22Rv1 (cell line): ENCODE measurements at regions not wholly inside any gene's neighbourhood (a gene's known extent, or its start where the extent isn't known, plus 50 kb on each side); places are given as distances from the start of the nearest gene placed in this dataset.

Source experiments
- H3K27ac ChIP-seq: fragments of 450-650 bp; 2 replicates; pipeline ENCODE4 v1.5.1; 2017
- ZFX ChIP-seq: fragments of 450-650 bp; IDR thresholded peaks from 2 replicates; pipeline ENCODE4 v1.6.1; 2017; ENCODE audit warnings: antibody characterized with exemption, borderline replicate concordance
- TF ChIP-seq, protein P1 (sequence below): fragments of 450-650 bp; IDR thresholded peaks from 2 replicates; pipeline ENCODE4 v1.5.1; 2017; ENCODE audit warnings: mild to moderate bottlenecking

DNA sequence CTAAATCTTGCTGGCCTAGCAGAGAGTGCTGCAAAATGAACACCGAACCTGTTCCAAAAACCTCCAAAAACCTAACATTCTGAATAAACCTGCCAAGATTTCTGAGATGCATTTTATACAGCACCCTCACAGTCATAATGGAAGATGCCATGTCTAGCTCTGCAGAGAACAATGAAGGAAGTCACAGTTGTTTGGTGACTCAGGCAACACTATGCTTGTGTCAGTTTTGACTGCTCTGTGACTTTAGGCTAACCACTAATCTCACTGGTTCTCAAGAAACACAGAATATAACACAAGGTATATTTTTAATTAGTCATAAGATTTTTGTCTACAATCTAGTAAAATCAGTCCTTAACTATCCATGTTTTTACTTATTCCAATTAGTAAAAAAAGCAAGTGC lies 606.6 kb downstream of the TBL1XR1 start:
- TF ChIP-seq ZFX: no peak
- TF ChIP-seq, protein P1, sequence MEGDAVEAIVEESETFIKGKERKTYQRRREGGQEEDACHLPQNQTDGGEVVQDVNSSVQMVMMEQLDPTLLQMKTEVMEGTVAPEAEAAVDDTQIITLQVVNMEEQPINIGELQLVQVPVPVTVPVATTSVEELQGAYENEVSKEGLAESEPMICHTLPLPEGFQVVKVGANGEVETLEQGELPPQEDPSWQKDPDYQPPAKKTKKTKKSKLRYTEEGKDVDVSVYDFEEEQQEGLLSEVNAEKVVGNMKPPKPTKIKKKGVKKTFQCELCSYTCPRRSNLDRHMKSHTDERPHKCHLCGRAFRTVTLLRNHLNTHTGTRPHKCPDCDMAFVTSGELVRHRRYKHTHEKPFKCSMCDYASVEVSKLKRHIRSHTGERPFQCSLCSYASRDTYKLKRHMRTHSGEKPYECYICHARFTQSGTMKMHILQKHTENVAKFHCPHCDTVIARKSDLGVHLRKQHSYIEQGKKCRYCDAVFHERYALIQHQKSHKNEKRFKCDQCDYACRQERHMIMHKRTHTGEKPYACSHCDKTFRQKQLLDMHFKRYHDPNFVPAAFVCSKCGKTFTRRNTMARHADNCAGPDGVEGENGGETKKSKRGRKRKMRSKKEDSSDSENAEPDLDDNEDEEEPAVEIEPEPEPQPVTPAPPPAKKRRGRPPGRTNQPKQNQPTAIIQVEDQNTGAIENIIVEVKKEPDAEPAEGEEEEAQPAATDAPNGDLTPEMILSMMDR: no peak
- no peak overlapping the region for H3K27ac ChIP-seq

DNA sequence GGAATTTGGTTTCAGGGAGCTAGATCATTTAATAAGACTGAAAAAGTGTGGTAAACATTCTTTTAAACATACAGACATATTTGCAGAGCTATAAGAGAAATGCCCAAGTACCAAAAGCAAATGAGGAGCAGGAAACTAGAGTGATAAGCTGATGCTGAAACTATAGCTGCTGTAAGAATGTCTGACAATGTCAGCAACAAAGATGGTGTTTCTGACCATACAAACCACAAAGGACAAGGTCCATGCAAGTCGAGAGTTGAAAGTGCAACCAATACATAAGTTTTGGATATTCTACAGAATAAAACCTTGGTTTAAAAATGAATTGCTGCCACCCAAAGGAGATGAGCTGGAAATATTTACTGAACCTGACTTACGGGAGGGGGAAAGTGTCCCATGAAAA lies 610.2 kb downstream of the TBL1XR1 start:
- H3K27ac ChIP-seq: no peak overlapping the region
- TF ChIP-seq ZFX: no peak
- TF ChIP-seq, protein P1: no peak

DNA sequence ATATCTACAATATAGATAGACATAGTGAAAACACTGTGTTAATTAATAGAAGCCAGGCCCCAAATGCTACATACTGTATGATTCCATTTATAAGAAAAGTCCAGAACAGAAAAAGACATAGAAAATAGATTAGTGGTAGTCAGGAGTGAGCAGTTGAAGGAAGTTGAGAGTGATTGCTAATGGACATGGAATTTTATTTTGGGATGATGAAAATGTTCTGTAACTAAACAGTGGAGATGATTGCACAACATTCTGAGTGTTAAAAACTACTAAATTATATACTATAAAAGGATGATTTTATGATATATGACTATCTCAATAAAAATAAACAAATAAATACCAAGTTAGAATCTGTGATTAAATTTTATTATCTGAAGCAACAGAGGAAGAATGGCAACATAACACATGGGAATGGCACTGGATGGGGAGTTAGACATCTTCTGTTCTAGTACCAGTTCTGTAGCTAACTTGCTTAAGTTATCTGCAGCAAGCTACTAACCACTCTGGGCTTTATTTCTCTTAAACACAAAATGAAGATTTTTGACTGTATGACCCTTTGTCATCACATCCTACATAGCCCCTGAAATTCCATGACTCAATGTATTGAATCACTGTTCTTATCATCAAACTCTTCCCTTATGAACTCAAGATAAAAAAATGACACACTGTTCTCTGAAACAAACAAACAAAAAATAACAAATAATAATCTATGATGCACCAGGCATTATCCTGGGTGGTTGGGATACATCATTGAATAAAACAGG lies 612.7 kb downstream of the TBL1XR1 start:
- no peak overlapping the region for H3K27ac ChIP-seq
- TF ChIP-seq, protein P1: no peak
- no peak for TF ChIP-seq ZFX

DNA sequence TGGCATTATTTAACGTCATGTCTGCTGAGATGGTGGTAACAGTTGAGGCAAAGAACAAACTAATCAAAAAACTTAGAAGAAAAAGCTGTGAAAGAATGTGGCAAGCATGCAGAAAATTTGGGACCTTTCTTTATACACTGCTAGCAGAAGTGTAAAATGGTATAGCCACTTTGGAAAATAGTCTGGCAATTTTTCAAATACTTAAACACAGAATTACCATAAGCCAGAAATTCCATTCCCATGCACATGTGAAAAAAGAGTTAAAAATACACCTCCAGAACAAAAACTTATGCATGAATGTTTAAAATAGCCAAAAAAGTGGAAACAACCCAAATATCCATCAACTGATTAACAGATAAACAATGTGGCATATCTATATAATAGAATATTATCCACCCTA lies 613.3 kb downstream of the TBL1XR1 start:
- TF ChIP-seq, protein P1: no peak
- no peak for TF ChIP-seq ZFX
- no peak overlapping the region for H3K27ac ChIP-seq

DNA sequence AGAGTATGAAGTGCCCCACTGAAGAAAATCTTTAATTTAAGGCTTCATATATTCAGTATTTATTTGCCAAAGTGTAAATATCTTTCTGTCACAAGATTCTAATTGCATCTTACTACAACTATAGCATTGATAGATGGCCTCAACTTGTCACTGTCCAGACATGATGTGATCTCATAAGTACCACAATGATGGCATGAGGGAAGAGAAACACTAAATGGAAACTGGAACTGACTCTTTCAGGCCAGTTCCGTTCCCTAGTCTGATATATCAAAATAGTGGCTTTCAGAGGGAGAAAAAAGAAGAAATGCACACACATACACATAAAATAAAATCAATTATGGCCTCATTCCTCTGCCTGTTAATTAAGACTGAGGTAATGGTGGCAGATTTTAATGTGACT lies 615.7 kb downstream of the TBL1XR1 start:
- no peak overlapping the region for H3K27ac ChIP-seq
- TF ChIP-seq, protein P1: no peak
- no peak for TF ChIP-seq ZFX

DNA sequence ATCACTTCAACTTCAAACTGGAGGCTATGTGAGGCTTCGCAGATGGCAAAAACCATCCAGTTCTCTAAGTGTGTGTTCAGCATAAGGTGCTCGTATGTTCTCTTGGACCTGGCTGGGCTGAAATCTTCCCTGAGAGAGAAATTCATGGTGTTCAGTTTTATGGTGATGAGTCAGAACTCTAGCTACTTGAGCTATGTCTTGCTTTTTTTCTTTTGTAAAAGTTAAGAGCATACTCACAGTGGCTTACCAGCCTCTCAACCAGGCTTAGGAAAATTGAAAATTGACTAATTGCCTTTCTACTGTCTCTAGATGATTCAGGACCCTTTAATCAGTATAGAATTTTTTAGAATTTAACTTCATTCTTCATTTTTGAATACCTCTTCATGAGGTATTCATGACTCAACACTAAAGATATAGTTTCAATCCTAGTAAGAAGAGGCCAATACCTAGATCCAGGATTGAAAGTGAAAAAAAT lies 617.5 kb downstream of the TBL1XR1 start:
- TF ChIP-seq, protein P1: no peak
- no peak for TF ChIP-seq ZFX
- no peak overlapping the region for H3K27ac ChIP-seq

DNA sequence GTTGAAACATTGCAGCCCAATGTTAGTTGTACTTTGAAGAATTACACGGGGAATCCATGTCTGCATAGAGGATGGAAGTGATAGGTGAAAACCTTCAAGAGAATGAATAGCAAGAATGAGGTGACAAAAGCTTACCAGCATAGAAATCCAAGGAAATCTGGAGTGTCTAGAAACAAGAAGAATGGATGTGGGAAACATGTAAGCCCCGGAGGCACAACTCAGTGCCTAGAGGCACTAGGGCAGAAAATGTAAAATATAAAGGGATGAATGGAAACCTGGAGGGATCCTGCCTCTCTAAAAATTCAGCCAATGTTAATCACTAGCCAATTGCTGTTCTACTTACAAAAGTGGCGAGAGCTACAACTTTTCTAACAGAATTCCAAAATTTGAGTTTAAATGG lies 619.0 kb downstream of the TBL1XR1 start:
- no peak overlapping the region for H3K27ac ChIP-seq
- no peak for TF ChIP-seq ZFX
- TF ChIP-seq, protein P1: no peak
